H9 (cell line): ENCODE measurements at regions not wholly inside any gene's neighbourhood (a gene's known extent, or its start where the extent isn't known, plus 50 kb on each side); places are given as distances from the start of the nearest gene placed in this dataset.
"Not testable (repeated sequence)": the region's sequence is repeated elsewhere in the genome, so short reads cannot be mapped to it uniquely, and the experiment has no call there.

Experiments
- DNase-seq: peaks from one replicate; pipeline ENCODE4 v3.0.0-alpha.2; 2017
- H2AFZ ChIP-seq: one replicate; pipeline ENCODE4 v1.6.1; 2013; ENCODE audit warnings: mild to moderate bottlenecking, low read length, control low read depth, moderate library complexity
- H2AK5ac ChIP-seq: 2 replicates; pipeline ENCODE4 v1.6.1; 2013; ENCODE audit warnings: low read length, control low read depth, mixed read lengths; ENCODE audit not compliant: insufficient read length
- H2BK120ac ChIP-seq: one replicate; pipeline ENCODE4 v1.6.1; 2013; ENCODE audit warnings: low read depth, mild to moderate bottlenecking, low read length, control low read depth, inconsistent platforms; ENCODE audit not compliant: poor library complexity, severe bottlenecking
- H2BK12ac ChIP-seq: 2 replicates; pipeline ENCODE4 v1.6.1; 2013; ENCODE audit warnings: low read length, control low read depth, mixed read lengths, low read depth; ENCODE audit not compliant: insufficient read length
- H2BK15ac ChIP-seq: 2 replicates; pipeline ENCODE4 v1.6.1; 2013; ENCODE audit warnings: low read depth, low read length, control low read depth
- H2BK20ac ChIP-seq: one replicate; pipeline ENCODE4 v1.6.1; 2013; ENCODE audit warnings: low read depth, mild to moderate bottlenecking, low read length, control low read depth, inconsistent platforms; ENCODE audit not compliant: poor library complexity, severe bottlenecking
- H2BK5ac ChIP-seq: 2 replicates; pipeline ENCODE4 v1.6.1; 2013; ENCODE audit warnings: low read length, control low read depth, mixed read lengths; ENCODE audit not compliant: insufficient read length
- H3K14ac ChIP-seq: 2 replicates; pipeline ENCODE4 v1.6.1; 2013; ENCODE audit warnings: low read length, control low read depth; ENCODE audit not compliant: insufficient read depth
- H3K18ac ChIP-seq: 2 replicates; pipeline ENCODE4 v1.6.1; 2013; ENCODE audit warnings: low read depth, mild to moderate bottlenecking, mixed read lengths, low read length, control low read depth; ENCODE audit not compliant: insufficient read length
- H3K23ac ChIP-seq: 2 replicates; pipeline ENCODE4 v1.6.1; 2013; ENCODE audit warnings: low read length, control low read depth, mixed read lengths, low read depth; ENCODE audit not compliant: insufficient read length
- H3K23me2 ChIP-seq: 2 replicates; pipeline ENCODE4 v1.6.1; 2013; ENCODE audit warnings: low read depth, mild to moderate bottlenecking, mixed read lengths, low read length, control low read depth; ENCODE audit not compliant: insufficient read length, poor library complexity, severe bottlenecking
- H3K27ac ChIP-seq: 2 replicates; pipeline ENCODE4 v1.5.1; 2013; ENCODE audit warnings: low read length, control low read depth, mixed read lengths, low read depth; ENCODE audit not compliant: insufficient read length
- H3K27me3 ChIP-seq: 2 replicates; pipeline ENCODE4 v1.6.1; 2013; ENCODE audit warnings: low read length, control low read depth, inconsistent platforms; ENCODE audit not compliant: insufficient read depth
- H3K4ac ChIP-seq: 2 replicates; pipeline ENCODE4 v1.6.1; 2013; ENCODE audit warnings: low read depth, mild to moderate bottlenecking, control low read depth, inconsistent platforms, low read length, moderate library complexity
- H3K4me1 ChIP-seq: 2 replicates; pipeline ENCODE4 v1.6.1; 2013; ENCODE audit warnings: low read length, control low read depth, inconsistent platforms; ENCODE audit not compliant: insufficient read depth
- H3K4me2 ChIP-seq: 2 replicates; pipeline ENCODE4 v1.6.1; 2013; ENCODE audit warnings: low read length, control low read depth, mixed read lengths; ENCODE audit not compliant: insufficient read length, insufficient read depth
- H3K56ac ChIP-seq: 2 replicates; pipeline ENCODE4 v1.6.1; 2013; ENCODE audit warnings: low read depth, mild to moderate bottlenecking, mixed read lengths, low read length, control low read depth; ENCODE audit not compliant: insufficient read length
- H3K79me1 ChIP-seq: 2 replicates; pipeline ENCODE4 v1.6.1; 2013; ENCODE audit warnings: low read depth, mild to moderate bottlenecking, moderate library complexity, low read length, control low read depth, inconsistent platforms; ENCODE audit not compliant: insufficient read depth, poor library complexity, severe bottlenecking
- H3K79me2 ChIP-seq: 2 replicates; pipeline ENCODE4 v1.6.1; 2013; ENCODE audit warnings: low read length, control low read depth, inconsistent platforms; ENCODE audit not compliant: insufficient read depth
- H3K9ac ChIP-seq: 2 replicates; pipeline ENCODE4 v1.6.1; 2013; ENCODE audit warnings: low read length, control low read depth, mixed read lengths; ENCODE audit not compliant: insufficient read length; ENCODE audit errors: extremely low read depth
- H3K9me3 ChIP-seq: one replicate; pipeline ENCODE4 v1.6.1; 2013; ENCODE audit warnings: low read depth, low read length, inconsistent platforms; ENCODE audit not compliant: control insufficient read depth
- H3T11ph ChIP-seq: one replicate; pipeline ENCODE4 v1.6.1; 2013; ENCODE audit warnings: mild to moderate bottlenecking, low read length, control low read depth, inconsistent platforms
- H4K20me1 ChIP-seq: one replicate; pipeline ENCODE4 v1.6.1; 2013; ENCODE audit not compliant: control insufficient read depth, insufficient read length, insufficient read depth
- H4K5ac ChIP-seq: 2 replicates; pipeline ENCODE4 v1.6.1; 2013; ENCODE audit warnings: low read depth, mild to moderate bottlenecking, mixed read lengths, low read length, control low read depth; ENCODE audit not compliant: insufficient read length
- H4K8ac ChIP-seq: replicated peaks from 2 replicates; pipeline ENCODE4 v1.6.1; 2013; ENCODE audit warnings: low read length, control low read depth, mixed read lengths, low read depth; ENCODE audit not compliant: insufficient read length
- H4K91ac ChIP-seq: 2 replicates; pipeline ENCODE4 v1.6.1; 2013; ENCODE audit warnings: low read depth, mild to moderate bottlenecking, moderate library complexity, mixed read lengths, low read length, control low read depth; ENCODE audit not compliant: insufficient read length
- H3K27ac Mint-ChIP-seq, 3 experiments: 2 replicates in 2 of 3; 3 replicates in 1 of 3; pipeline ENCODE4 v1.8.0; 2020 to 2021; ENCODE audit warnings: mixed read lengths in 3 of 3, mild to moderate bottlenecking in 1 of 3, moderate library complexity in 1 of 3
- H3K27me3 Mint-ChIP-seq: 2 replicates; pipeline ENCODE4 v1.8.0; 2021; ENCODE audit warnings: low read depth, mild to moderate bottlenecking, moderate library complexity, mixed read lengths
- H3K36me3 Mint-ChIP-seq, 3 experiments: 2 replicates in 2 of 3; 3 replicates in 1 of 3; pipeline ENCODE4 v1.8.0; 2020 to 2021; ENCODE audit warnings: low read depth in 3 of 3, mixed read lengths in 3 of 3; ENCODE audit not compliant: insufficient read depth in 1 of 3
- H3K4me1 Mint-ChIP-seq, 2 experiments: 2 replicates each; pipeline ENCODE4 v1.8.0; 2020; ENCODE audit warnings: mixed read lengths in 2 of 2
- H3K4me3 Mint-ChIP-seq, 2 experiments: 2 replicates in 1 of 2; 3 replicates in 1 of 2; pipeline ENCODE4 v1.8.0; 2020 to 2021; ENCODE audit warnings: mild to moderate bottlenecking in 2 of 2, mixed read lengths in 2 of 2, moderate library complexity in 1 of 2
- H3K9me3 Mint-ChIP-seq, 2 experiments: 2 replicates in 1 of 2; 3 replicates in 1 of 2; pipeline ENCODE4 v1.8.0; 2020; ENCODE audit warnings: mild to moderate bottlenecking in 2 of 2, mixed read lengths in 2 of 2, moderate library complexity in 1 of 2
- WGBS: extraction: QIAGEN DNeasy Blood & Tissue Kit; methylation state at CpG from one replicate; pipeline ENCODE4 v1.1.7; 2013; ENCODE audit warnings: missing lambda C conversion rate, low lambda C conversion rate, mixed read lengths; ENCODE audit not compliant: insufficient read length; ENCODE audit errors: extremely low coverage; 5-methylcytosine and 5-hydroxymethylcytosine counted together
- TF ChIP-seq, protein P1 (sequence below): fragments of 200-600 bp; sonication (generic); conservative IDR thresholded peaks from 3 replicates; pipeline ENCODE4 v1.8.0; 2021; ENCODE audit warnings: antibody characterized with exemption, mild to moderate bottlenecking

DNA sequence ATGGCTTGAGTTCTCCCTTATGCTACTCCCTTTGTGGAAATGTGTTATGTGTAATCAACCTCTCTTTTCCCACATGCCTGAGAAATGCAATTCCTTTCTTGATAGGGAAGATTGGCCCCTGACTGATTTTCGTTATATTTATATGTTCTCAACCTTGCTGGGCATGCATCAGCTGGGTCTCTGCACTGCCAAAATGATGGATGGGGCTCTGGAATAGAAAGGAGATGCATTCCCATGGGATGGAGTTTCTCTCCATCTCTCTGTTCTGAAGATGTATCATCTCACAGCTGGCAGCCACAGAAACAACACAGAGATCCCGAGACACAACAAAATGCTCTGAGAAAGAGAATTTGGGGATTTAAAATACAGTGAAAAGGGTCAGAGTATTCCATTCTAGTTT, 327.7 kb upstream of the LMCD1 start:
- TF ChIP-seq, protein P1, sequence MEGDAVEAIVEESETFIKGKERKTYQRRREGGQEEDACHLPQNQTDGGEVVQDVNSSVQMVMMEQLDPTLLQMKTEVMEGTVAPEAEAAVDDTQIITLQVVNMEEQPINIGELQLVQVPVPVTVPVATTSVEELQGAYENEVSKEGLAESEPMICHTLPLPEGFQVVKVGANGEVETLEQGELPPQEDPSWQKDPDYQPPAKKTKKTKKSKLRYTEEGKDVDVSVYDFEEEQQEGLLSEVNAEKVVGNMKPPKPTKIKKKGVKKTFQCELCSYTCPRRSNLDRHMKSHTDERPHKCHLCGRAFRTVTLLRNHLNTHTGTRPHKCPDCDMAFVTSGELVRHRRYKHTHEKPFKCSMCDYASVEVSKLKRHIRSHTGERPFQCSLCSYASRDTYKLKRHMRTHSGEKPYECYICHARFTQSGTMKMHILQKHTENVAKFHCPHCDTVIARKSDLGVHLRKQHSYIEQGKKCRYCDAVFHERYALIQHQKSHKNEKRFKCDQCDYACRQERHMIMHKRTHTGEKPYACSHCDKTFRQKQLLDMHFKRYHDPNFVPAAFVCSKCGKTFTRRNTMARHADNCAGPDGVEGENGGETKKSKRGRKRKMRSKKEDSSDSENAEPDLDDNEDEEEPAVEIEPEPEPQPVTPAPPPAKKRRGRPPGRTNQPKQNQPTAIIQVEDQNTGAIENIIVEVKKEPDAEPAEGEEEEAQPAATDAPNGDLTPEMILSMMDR: no peak
- Histone ChIP-seq H3K79me1 (no peaks in the 10 kb centered on the region), H4K8ac (no peak overlapping the region), H3K56ac (no peak overlapping the region), H3K27me3 (no peaks in the 10 kb centered on the region), H2BK20ac (no peak overlapping the region), H3K23me2 (no peaks in the 10 kb centered on the region), H3K27ac (no peak overlapping the region), H3K4ac (no peak overlapping the region), H2BK5ac (no peak overlapping the region), H2BK120ac (no peak overlapping the region), H3K4me2 (no peak overlapping the region), H2BK15ac (no peak overlapping the region), H4K5ac (no peak overlapping the region), H2BK12ac (no peak overlapping the region), H3K14ac (no peak overlapping the region), H4K20me1 (no peaks in the 10 kb centered on the region), H3K4me1 (no peaks in the 10 kb centered on the region), H3K18ac (no peak overlapping the region), H3K9ac (no peak overlapping the region), H2AFZ (no peak overlapping the region), H4K91ac (no peak overlapping the region), H3K9me3 (no peaks in the 10 kb centered on the region), H3K23ac (no peak overlapping the region), H3T11ph (no peak overlapping the region), H3K79me2 (no peaks in the 10 kb centered on the region), H2AK5ac (no peak overlapping the region)
- no peak overlapping the region for H3K27ac Mint-ChIP-seq
- no CpG with 5 or more reads among the region's 2 CpGs for WGBS
- no peak overlapping the region for H3K4me3 Mint-ChIP-seq
- peaks cover 0 to 2% of the 10 kb centered on the region in 2 experiments; a peak in 1 of 5 replicates for H3K9me3 Mint-ChIP-seq
- DNase-seq: no peak
- H3K4me1 Mint-ChIP-seq: peaks cover 17 to 26% of the 10 kb centered on the region in 2 experiments
- peaks cover 2% of the 10 kb centered on the region; the same call in 1 of the 2 replicates for H3K27me3 Mint-ChIP-seq
- peaks cover 0 to 5% (median 4%) of the 10 kb centered on the region in 3 experiments; a peak in 2 of 7 replicates for H3K36me3 Mint-ChIP-seq

- DNase-seq, H3K56ac ChIP-seq, H3K36me3 Mint-ChIP-seq, H2BK20ac ChIP-seq, H3K9ac ChIP-seq, H3K23me2 ChIP-seq, H4K8ac ChIP-seq, H3K27me3 Mint-ChIP-seq, H3K79me2 ChIP-seq, H2BK15ac ChIP-seq, H3K18ac ChIP-seq, H3K4ac ChIP-seq, H4K20me1 ChIP-seq, H3K9me3 ChIP-seq, H3T11ph ChIP-seq, H3K14ac ChIP-seq, H3K4me2 ChIP-seq, H2BK12ac ChIP-seq, H3K9me3 Mint-ChIP-seq, H2AK5ac ChIP-seq, H3K27me3 ChIP-seq, H3K4me1 ChIP-seq, H3K27ac ChIP-seq, H4K5ac ChIP-seq, H4K91ac ChIP-seq, H2AFZ ChIP-seq, H2BK5ac ChIP-seq, H3K4me3 Mint-ChIP-seq, H3K79me1 ChIP-seq, H2BK120ac ChIP-seq, H3K23ac ChIP-seq: not testable (repeated sequence)
- peak overlapping the region in 1 of 3 experiments; percentile 79; a peak in 1 of 7 replicates for H3K27ac Mint-ChIP-seq
- no CpG with 5 or more reads among the region's 10 CpGs for WGBS
- H3K4me1 Mint-ChIP-seq: peaks cover 27 to 37% of the 10 kb centered on the region in 2 experiments
These were observed 324.7 kb upstream of the LMCD1 start for GRCh38 chr3:8176759-8177483.
